ENCODE measurements at regions not wholly inside any gene's neighbourhood (a gene's known extent, or its start where the extent isn't known, plus 50 kb on each side); places are given as distances from the start of the nearest gene placed in this dataset.
A peak's percentile ranks its signal among the peaks of the same experiment; 100 is the strongest.

- TF ChIP-seq ZNF609 (CRISPR knock-in tag; IDR thresholded peaks at IDR 0.05; ENCODE audit: borderline replicate concordance) (peak; percentile 99; the same call in 1 of the 2 replicates), KDM4B (IDR thresholded peaks at IDR 0.05; ENCODE audit: borderline replicate concordance in 2 of 2, low read depth in 1 of 2) (peak in 1 of 2 experiments; percentile 88; a peak in 1 of 4 replicates), TARDBP (IDR thresholded peaks at IDR 0.05) (peak; percentile 88; the same call in 1 of the 2 replicates), ZNF431 (CRISPR knock-in tag; IDR thresholded peaks at IDR 0.05) (peak; percentile 63; the same call in 1 of the 2 replicates), SMARCE1 (IDR thresholded peaks at IDR 0.05) (peak; percentile 99), ATF1 (CRISPR knock-in tag; IDR thresholded peaks at IDR 0.05) (no peak), ATF1 (tag; IDR thresholded peaks at IDR 0.05) (peak; percentile 74), ZBTB43 (CRISPR knock-in tag; IDR thresholded peaks at IDR 0.05) (no peak), GATA2 (CRISPR knock-in tag; IDR thresholded peaks at IDR 0.05) (peak; percentile 97), ZNF239 (CRISPR knock-in tag; IDR thresholded peaks at IDR 0.05) (peak; percentile 61), CREB3 (tag; conservative IDR thresholded peaks at IDR 0.05; ENCODE audit: low read depth) (no peak), MCM2 (IDR thresholded peaks at IDR 0.05; ENCODE audit: low read depth) (no peak), KLF6 (CRISPR knock-in tag; IDR thresholded peaks at IDR 0.05; ENCODE audit: borderline replicate concordance) (no peak; the same call in 1 of the 2 replicates), KLF1 (tag; IDR thresholded peaks at IDR 0.05) (peak; percentile 76; the same call in 1 of the 2 replicates), CBFB (CRISPR knock-in tag; IDR thresholded peaks at IDR 0.05) (peak; percentile 98), GABPB2 (CRISPR knock-in tag; conservative IDR thresholded peaks at IDR 0.05) (no peak), ZNF740 (CRISPR knock-in tag; IDR thresholded peaks at IDR 0.05) (0 out of 2 replicates have a peak, but pooled peaks have one; percentile 11), ZNF740 (tag; IDR thresholded peaks at IDR 0.05) (no peak), RFX5 (IDR thresholded peaks at IDR 0.05; ENCODE audit: low read depth, low read length) (no peak)
Measured at GRCh38 chr6:109304284-109305015, 77.8 kb downstream of the CD164 start (continued).

All from K562 (cell line).